ENCODE measurements at regions not wholly inside any gene's neighbourhood (a gene's known extent, or its start where the extent isn't known, plus 50 kb on each side); places are given as distances from the start of the nearest gene placed in this dataset.

GRCh38 chr1:116297495-116298212, 75.4 kb upstream of the ATP1A1 start:
- dilution Hi-C loops (cut with HindIII; ENCODE audit: low sequenced_read_pairs, unreplicated experiment) (no loop called here), intact Hi-C loops (cut with micrococcal nuclease) (no loop called here), in situ Hi-C loops (cut with MboI; ENCODE audit: low sequenced_read_pairs) (loop anchor here (10.0 kb wide), 1 partner anchor 63 kb away; no protein-coding TSS in a partner anchor)
- Histone ChIP-seq H4K91ac (ENCODE audit: insufficient read depth, low read depth, low read length) (no peak overlapping the region), H4K8ac (ENCODE audit: low read depth in 2 of 2, low read length in 2 of 2) (no peak overlapping the region), H3K9me1 (ENCODE audit: insufficient read depth, low read length) (no peaks in the 10 kb centered on the region), H3K4me1 (ENCODE audit: control insufficient read depth, insufficient read depth, low read length) (no peaks in the 10 kb centered on the region), H2AK9ac (replicated peaks; ENCODE audit: low read depth, low read length, poor library complexity) (no peak overlapping the region), H3K56ac (ENCODE audit: extremely low read depth, insufficient read depth, low read length) (no peak overlapping the region), H3K4me3 (ENCODE audit: insufficient read depth, low read depth, low read length) (no peak overlapping the region), H3K14ac (replicated peaks; ENCODE audit: low read depth, low read length) (no peak overlapping the region), H3K27ac (ENCODE audit: insufficient read depth, low read length) (no peak overlapping the region), H3K9ac (ENCODE audit: low read depth, low read length) (no peak overlapping the region), H3K27me3 (ENCODE audit: control insufficient read depth, insufficient read depth, low read length) (no peaks in the 10 kb centered on the region), H2BK15ac (ENCODE audit: low read depth, low read length) (no peak overlapping the region), H4K20me1 (ENCODE audit: insufficient read depth, low read length) (no peaks in the 10 kb centered on the region), H4K5ac (ENCODE audit: low read depth, low read length) (no peak overlapping the region), H3K36me3 (ENCODE audit: control insufficient read depth, insufficient read depth, low read length) (no peaks in the 10 kb centered on the region), H2BK20ac (ENCODE audit: low read depth, low read length) (no peak overlapping the region), H2AK5ac (ENCODE audit: low read depth, low read length) (no peak overlapping the region), H3K9me3 (ENCODE audit: control insufficient read depth, insufficient read depth, low read length) (0 out of 2 replicates have a peak, but pooled peaks cover 2% of the 10 kb centered on the region), H2AFZ (replicated peaks; ENCODE audit: low read length, poor library complexity) (no peak overlapping the region), H2BK5ac (ENCODE audit: low read depth, low read length, poor library complexity, severe bottlenecking) (no peak overlapping the region), H3K79me1 (ENCODE audit: low read depth in 1 of 2, low read length in 2 of 2) (no peaks in the 10 kb centered on the region), H2BK120ac (ENCODE audit: low read depth, low read length) (no peak overlapping the region), H3K4me2 (ENCODE audit: low read depth, low read length) (no peak overlapping the region), H3K23ac (ENCODE audit: low read depth, low read length) (no peak overlapping the region), H3K18ac (ENCODE audit: low read depth, low read length) (no peak overlapping the region), H3K4ac (ENCODE audit: low read depth, low read length) (no peak overlapping the region)
- CTCF ChIA-PET, result no interaction called here
- BruUV-seq (replicated peaks), result no TSS peak
- whole genome bisulfite sequencing, 2 experiments (ENCODE audit: extremely low coverage in 2 of 2, insufficient read length in 1 of 2), result 75% methylated on average over 4 of the region's 18 CpGs; no CpG with 5 or more reads in 1 of the 2 experiments
- DNase-seq (no peak), ATAC-seq (ENCODE audit: low read depth) (no peak)
- TF ChIP-seq MAZ (IDR thresholded peaks at IDR 0.05; ENCODE audit: borderline replicate concordance, low read depth, low read length), result no peak
- no peak for TF ChIP-seq BHLHE40 (IDR thresholded peaks at IDR 0.05; ENCODE audit: low read depth, low read length)
- TF ChIP-seq ELK1 (IDR thresholded peaks at IDR 0.05; ENCODE audit: borderline replicate concordance, low read depth, low read length), result no peak
- TF ChIP-seq MXI1 (IDR thresholded peaks at IDR 0.05; ENCODE audit: borderline replicate concordance, low read depth, low read length), result no peak
- no peak for TF ChIP-seq CEBPB (IDR thresholded peaks at IDR 0.05; ENCODE audit: low read depth, low read length)
- TF ChIP-seq CTCF (conservative IDR thresholded peaks at IDR 0.05; ENCODE audit: low read depth, low read length), result no peak
- TF ChIP-seq CHD1 (IDR thresholded peaks at IDR 0.05; ENCODE audit: low read depth, low read length), result no peak
- no peak for TF ChIP-seq SMC3 (IDR thresholded peaks at IDR 0.05; ENCODE audit: low read depth, low read length)
- no peak for TF ChIP-seq FOS (IDR thresholded peaks at IDR 0.05; ENCODE audit: low read depth, low read length)
- no peak for TF ChIP-seq MAFK (IDR thresholded peaks at IDR 0.05; ENCODE audit: low read depth, low read length)
- no peak for TF ChIP-seq NFE2L2 (IDR thresholded peaks at IDR 0.05; ENCODE audit: low read depth, low read length)
- TF ChIP-seq USF2 (IDR thresholded peaks at IDR 0.05; ENCODE audit: low read depth, low read length), result no peak
- TF ChIP-seq RAD21 (IDR thresholded peaks at IDR 0.05; ENCODE audit: low read length), result no peak
- TF ChIP-seq RFX5 (IDR thresholded peaks at IDR 0.05; ENCODE audit: low read depth, low read length), result no peak
- TF ChIP-seq RCOR1 (IDR thresholded peaks at IDR 0.05; ENCODE audit: insufficient replicate concordance, low read length), result no peak
- TF ChIP-seq POLR2A (IDR thresholded peaks at IDR 0.05; ENCODE audit: low read depth, low read length), result no peak
- POLR2A ChIA-PET (ENCODE audit: unreplicated experiment), result no interaction called here
